ENCODE measurements at regions not wholly inside any gene's neighbourhood (a gene's known extent, or its start where the extent isn't known, plus 50 kb on each side); places are given as distances from the start of the nearest gene placed in this dataset.
"Not testable (repeated sequence)": the region's sequence is repeated elsewhere in the genome, so short reads cannot be mapped to it uniquely, and the experiment has no call there.

DNA sequence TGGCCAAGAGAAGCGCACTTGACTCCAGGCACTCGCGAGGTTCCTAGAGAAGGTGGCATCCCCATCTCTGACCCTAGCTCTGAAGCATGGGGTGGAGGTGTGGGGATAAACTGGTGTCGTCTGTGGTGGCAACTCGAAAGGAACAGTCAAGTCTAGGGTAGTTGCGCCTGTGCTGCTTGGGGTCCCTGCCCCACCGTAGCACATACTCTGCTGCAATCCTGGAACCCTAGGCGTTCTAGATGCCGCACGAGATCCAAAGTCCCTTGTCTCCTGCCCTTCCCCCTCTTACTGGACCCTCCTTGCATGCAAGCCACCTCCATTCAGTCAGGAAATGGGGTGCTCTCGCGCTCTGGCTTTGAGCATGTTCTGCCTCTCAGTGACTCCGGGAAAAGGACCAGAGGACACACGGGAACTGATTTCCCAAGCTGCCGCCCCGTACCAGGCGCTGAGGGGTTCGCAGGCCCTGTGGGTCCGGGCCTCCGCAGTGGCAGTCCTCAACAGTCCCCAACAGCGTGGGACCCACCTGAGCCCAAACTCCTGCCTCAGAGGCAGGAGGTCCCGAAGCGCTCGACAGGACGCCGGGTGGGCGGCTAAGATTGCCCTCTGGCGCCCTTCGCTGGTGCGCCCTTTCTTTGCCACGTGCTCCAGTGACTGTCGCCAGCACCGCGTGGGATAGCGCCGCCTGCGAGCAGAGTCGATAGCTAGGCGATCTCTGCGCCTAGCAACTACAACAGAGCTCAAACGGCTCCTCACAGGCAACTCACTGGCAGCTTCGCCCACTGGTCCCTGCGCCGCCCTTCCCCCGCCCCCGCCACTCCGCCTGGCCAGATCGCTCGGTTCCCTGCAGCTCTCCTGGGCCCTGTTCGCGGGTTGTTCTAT lies 452.0 kb downstream of the REEP3 start:
- H3K4me3 ChIP-seq (ENCODE audit: low read depth, low read length) = no peak overlapping the region
- TF ChIP-seq, protein P1, sequence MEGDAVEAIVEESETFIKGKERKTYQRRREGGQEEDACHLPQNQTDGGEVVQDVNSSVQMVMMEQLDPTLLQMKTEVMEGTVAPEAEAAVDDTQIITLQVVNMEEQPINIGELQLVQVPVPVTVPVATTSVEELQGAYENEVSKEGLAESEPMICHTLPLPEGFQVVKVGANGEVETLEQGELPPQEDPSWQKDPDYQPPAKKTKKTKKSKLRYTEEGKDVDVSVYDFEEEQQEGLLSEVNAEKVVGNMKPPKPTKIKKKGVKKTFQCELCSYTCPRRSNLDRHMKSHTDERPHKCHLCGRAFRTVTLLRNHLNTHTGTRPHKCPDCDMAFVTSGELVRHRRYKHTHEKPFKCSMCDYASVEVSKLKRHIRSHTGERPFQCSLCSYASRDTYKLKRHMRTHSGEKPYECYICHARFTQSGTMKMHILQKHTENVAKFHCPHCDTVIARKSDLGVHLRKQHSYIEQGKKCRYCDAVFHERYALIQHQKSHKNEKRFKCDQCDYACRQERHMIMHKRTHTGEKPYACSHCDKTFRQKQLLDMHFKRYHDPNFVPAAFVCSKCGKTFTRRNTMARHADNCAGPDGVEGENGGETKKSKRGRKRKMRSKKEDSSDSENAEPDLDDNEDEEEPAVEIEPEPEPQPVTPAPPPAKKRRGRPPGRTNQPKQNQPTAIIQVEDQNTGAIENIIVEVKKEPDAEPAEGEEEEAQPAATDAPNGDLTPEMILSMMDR (IDR thresholded peaks at IDR 0.05; ENCODE audit: borderline replicate concordance, insufficient read depth, low read depth, low read length) = no peak

DNA sequence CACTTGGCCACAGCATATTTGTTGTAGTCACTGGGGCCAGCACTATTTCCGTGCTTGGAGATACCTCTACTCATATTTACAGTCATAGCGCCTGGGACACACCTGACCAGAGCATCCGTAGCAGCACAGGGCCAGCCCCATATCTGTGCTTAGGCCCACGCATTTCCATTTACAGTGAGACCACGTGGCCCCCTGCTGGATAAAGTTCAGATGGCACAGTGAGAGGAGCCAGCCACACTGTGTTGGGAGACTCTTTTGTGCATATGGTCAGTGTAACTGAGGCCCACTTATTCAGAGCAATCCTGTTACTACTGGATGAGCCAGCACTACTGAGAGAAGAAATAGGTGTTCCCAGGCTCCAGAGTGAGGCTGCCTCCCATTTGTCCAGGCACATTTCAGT lies 455.3 kb downstream of the REEP3 start:
- TF ChIP-seq, protein P1 (IDR thresholded peaks at IDR 0.05; ENCODE audit: borderline replicate concordance, insufficient read depth, low read depth, low read length) = peak; percentile 81; the same call in 1 of the 2 replicates
- H3K4me3 ChIP-seq (ENCODE audit: low read depth, low read length) = no peak overlapping the region

DNA sequence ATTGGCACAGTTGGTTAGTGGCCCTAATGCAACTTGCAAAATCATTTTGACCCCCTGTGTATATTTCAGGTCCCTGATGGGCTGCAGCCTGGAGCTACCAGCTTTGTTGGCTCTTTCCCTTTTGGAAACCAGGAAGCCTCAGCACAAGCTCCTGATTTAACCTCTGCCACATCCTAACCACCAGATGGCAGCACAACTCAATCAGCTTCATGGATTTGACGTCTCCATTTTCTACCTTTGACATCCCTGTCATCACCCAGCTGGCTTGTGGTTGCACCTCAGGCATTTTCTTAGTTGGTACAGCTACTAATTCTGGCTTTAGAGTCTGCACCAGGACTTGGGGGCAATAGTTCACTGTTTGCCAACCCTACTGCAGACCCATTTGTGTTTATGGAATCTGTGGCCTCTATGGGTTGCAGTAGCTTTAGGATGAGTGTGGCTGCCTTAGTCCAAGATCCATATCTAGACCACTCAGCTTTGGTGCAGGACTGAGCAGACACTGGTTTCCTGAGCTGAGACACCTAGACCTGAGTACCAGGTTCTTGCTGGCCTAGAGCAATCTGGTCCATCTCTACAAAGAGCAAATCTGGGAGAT lies 456.2 kb downstream of the REEP3 start:
- TF ChIP-seq, protein P1 (IDR thresholded peaks at IDR 0.05; ENCODE audit: borderline replicate concordance, insufficient read depth, low read depth, low read length) = peak; percentile 73

DNA sequence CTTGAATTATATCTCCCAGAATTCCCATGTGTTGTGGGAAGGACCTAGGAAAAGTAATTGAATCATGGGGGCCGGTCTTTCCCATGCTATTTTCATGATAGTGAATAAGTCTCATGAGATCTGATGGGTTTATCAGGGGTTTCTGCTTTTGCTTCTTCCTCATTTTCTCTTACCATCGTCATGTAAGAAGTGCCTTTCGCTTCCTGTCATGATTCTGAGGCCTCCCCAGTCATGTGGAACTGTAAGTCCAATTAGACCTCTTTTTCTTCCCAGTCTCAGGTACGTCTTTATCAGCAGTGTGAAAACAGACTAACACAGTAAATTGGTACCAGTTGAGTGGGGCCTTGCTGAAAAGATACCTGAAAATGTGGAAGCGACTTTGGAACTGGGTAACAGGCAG lies 459.7 kb downstream of the REEP3 start:
- not testable (repeated sequence) for H3K4me3 ChIP-seq (ENCODE audit: low read depth, low read length)

More for the DNA sequence above, 456.2 kb downstream of the REEP3 start:
- no peak overlapping the region for H3K4me3 ChIP-seq (ENCODE audit: low read depth, low read length)

DNA sequence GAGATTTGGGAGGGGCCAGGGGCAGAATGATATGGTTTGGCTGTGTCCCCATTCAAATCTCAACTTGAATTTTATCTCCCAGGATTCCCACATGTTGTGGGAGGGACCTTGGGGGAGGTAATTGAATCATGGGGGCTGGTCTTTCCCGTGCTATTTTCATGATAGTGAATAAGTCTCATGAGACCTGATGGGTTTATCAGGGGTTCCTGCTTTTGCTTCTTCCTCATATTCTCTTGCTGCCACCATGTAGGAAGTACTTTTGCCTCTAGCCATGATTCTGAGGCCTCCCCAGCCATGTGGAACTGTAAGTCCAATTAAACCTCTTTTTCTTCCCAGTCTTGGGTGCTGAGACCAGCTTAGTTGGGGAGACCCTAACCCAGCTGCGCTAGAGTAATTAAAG lies 462.9 kb downstream of the REEP3 start:
- not testable (repeated sequence) for H3K4me3 ChIP-seq (ENCODE audit: low read depth, low read length)

DNA sequence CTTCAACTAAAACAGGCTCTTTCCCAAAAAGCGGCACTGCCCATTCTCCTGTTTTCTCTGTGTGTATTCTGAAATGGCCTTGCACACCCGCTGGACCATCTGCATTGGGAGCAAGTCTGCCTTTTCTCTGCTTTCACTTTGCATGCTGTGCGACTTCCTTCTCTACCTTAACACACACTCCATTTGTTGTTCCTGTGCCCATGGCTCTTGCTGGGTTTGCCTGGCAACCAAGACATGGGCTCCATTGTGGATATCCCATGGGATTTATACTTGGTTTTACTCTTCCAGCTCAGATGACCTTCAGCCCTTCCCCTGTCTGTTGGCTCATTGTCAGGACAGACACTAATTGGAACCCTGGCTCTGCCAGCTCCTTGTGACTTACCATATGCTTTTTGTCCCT lies 465.3 kb downstream of the REEP3 start:
- TF ChIP-seq, protein P1 (IDR thresholded peaks at IDR 0.05; ENCODE audit: borderline replicate concordance, insufficient read depth, low read depth, low read length) = no peak

DNA sequence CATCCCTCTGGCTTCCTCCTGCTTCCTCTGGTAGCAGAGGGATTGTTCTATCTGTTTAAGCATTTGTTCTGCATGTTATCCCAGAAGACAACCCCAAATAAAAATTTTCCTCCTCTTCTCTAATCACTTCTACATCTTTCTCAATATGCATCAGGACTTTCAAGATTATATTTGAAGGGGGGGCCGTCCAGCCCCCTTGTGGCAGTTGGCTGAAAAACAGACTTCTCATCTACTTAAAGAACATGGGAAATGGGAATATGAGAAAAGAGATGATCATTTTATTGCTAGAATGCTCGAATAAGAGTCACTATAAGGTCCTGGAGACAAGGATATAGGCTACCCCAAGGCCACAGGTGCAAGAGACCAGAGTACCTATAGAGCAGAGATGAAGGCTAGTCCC lies 466.0 kb downstream of the REEP3 start:
- H3K4me3 ChIP-seq (ENCODE audit: low read depth, low read length) = no peak overlapping the region
- TF ChIP-seq, protein P1 (IDR thresholded peaks at IDR 0.05; ENCODE audit: borderline replicate concordance, insufficient read depth, low read depth, low read length) = no peak

More for the DNA sequence above, 465.3 kb downstream of the REEP3 start:
- no peak overlapping the region for H3K4me3 ChIP-seq (ENCODE audit: low read depth, low read length)

DNA sequence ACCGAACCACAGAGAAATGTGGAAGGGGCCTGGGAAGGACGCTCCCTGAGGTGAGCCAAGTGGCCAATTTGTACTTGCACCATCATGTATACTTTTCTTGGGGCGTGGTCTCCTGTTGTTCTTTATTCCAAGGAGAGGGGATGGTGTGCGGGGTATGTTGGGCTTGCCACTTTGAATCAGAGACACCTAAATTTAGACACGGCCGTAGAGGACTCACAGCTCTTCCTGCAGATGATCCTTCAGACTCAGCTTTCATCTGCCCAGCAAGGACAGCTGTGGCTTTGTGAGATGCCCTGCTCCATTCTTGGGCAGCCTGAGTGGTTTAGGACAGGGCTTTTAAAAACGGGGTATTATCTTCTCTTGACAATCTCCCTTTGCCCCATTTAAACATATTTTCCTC lies 473.2 kb downstream of the REEP3 start:
- TF ChIP-seq, protein P1 (IDR thresholded peaks at IDR 0.05; ENCODE audit: borderline replicate concordance, insufficient read depth, low read depth, low read length) = no peak
- H3K4me3 ChIP-seq (ENCODE audit: low read depth, low read length) = no peak overlapping the region

Data from GM12875 (cell line).